OCI-LY3 (cell line): ENCODE measurements at regions not wholly inside any gene's neighbourhood (a gene's known extent, or its start where the extent isn't known, plus 50 kb on each side); places are given as distances from the start of the nearest gene placed in this dataset.

Experiments
- H2AFZ ChIP-seq: fragments of 200-600, 300-600 bp; shearing (Covaris generic); 2 replicates; pipeline ENCODE4 v1.6.0; 2014; ENCODE audit warnings: antibody characterized with exemption, low read depth, low read length
- H3K27ac ChIP-seq: fragments of 200-600, 300-600 bp; sonication (generic); 2 replicates; pipeline ENCODE4 v1.5.1; 2014; ENCODE audit warnings: mild to moderate bottlenecking, low read length, moderate library complexity, mixed read lengths
- H3K27me3 ChIP-seq: fragments of 200-600, 300-600 bp; sonication (generic); 2 replicates; pipeline ENCODE4 v1.6.1; 2014; ENCODE audit warnings: low read depth, low read length, mixed read lengths
- H3K36me3 ChIP-seq: fragments of 200-600, 300-600 bp; sonication (generic); replicated peaks from 2 replicates; pipeline ENCODE3; 2014; ENCODE audit warnings: low read depth, low read length, mixed read lengths
- H3K4me1 ChIP-seq: fragments of 300-600, 200-600 bp; sonication (generic); 2 replicates; pipeline ENCODE4 v1.6.1; 2014; ENCODE audit warnings: low read length, mixed read lengths
- H3K4me2 ChIP-seq: fragments of 200-600, 300-600 bp; sonication (generic); 2 replicates; pipeline ENCODE4 v1.6.1; 2014; ENCODE audit warnings: low read length, mixed read lengths
- H3K4me3 ChIP-seq: fragments of 300-600, 200-600 bp; sonication (generic); 2 replicates; pipeline ENCODE4 v1.5.1; 2014; ENCODE audit warnings: antibody characterized with exemption, mild to moderate bottlenecking, low read length, moderate library complexity
- H3K79me2 ChIP-seq: fragments of 300-600, 200-600 bp; shearing (Covaris generic); 2 replicates; pipeline ENCODE4 v1.6.1; 2014; ENCODE audit warnings: mild to moderate bottlenecking, low read length, mixed read lengths
- H3K9ac ChIP-seq: fragments of 300-600, 200-600 bp; shearing (Covaris generic); 2 replicates; pipeline ENCODE4 v1.6.0; 2014; ENCODE audit warnings: mild to moderate bottlenecking, low read length, moderate library complexity
- H3K9me3 ChIP-seq: fragments of 200-600, 300-600 bp; shearing (Covaris generic); 2 replicates; pipeline ENCODE4 v1.6.1; 2014; ENCODE audit warnings: low read length, mixed read lengths; ENCODE audit not compliant: insufficient read depth
- H4K20me1 ChIP-seq: fragments of 200-600, 300-600 bp; sonication (generic); 2 replicates; pipeline ENCODE4 v1.6.1; 2016; ENCODE audit warnings: low read length, mixed read lengths; ENCODE audit not compliant: insufficient read depth
- EZH2phosphoT487 ChIP-seq: fragments of 200-600 bp; shearing (Covaris generic); IDR thresholded peaks from 2 replicates; pipeline ENCODE4 v1.6.1; 2018; ENCODE audit warnings: antibody characterized with exemption, mixed run types, low read depth
- TF ChIP-seq, protein P1 (sequence below): fragments of 200-600, 300-600 bp; sonication (generic); IDR thresholded peaks from 2 replicates; pipeline ENCODE4 v1.5.1; 2014; ENCODE audit warnings: antibody characterized with exemption, low read length, low read depth

DNA sequence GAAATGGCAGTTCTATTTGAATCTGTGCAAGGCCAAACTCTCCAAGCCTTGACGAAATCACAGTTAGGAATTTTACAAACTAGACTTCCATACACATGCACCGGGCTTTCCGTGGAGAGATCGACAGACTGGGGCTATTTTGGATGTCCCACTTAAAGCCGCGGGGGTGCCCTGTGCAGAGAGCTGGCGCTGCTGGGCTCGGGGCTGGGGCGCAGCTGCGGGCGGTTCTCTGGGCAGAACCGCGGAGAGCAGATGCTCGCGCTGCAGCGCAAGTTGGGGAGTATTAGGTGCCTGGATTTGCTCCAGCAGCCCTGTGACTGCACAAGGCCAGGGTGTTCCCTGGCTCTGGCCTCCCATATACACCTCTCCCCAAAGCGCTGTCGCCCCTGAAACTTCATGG, 67.2 kb downstream of the SPATA19 start:
- no peaks in the 10 kb centered on the region for H4K20me1 ChIP-seq
- H3K9ac ChIP-seq = no peak overlapping the region
- H3K9me3 ChIP-seq = no peaks in the 10 kb centered on the region
- no peak for TF ChIP-seq EZH2phosphoT487
- TF ChIP-seq, protein P1, sequence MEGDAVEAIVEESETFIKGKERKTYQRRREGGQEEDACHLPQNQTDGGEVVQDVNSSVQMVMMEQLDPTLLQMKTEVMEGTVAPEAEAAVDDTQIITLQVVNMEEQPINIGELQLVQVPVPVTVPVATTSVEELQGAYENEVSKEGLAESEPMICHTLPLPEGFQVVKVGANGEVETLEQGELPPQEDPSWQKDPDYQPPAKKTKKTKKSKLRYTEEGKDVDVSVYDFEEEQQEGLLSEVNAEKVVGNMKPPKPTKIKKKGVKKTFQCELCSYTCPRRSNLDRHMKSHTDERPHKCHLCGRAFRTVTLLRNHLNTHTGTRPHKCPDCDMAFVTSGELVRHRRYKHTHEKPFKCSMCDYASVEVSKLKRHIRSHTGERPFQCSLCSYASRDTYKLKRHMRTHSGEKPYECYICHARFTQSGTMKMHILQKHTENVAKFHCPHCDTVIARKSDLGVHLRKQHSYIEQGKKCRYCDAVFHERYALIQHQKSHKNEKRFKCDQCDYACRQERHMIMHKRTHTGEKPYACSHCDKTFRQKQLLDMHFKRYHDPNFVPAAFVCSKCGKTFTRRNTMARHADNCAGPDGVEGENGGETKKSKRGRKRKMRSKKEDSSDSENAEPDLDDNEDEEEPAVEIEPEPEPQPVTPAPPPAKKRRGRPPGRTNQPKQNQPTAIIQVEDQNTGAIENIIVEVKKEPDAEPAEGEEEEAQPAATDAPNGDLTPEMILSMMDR = no peak
- H3K36me3 ChIP-seq = no peaks in the 10 kb centered on the region
- no peak overlapping the region for H3K4me2 ChIP-seq
- H2AFZ ChIP-seq = no peak overlapping the region
- no peaks in the 10 kb centered on the region for H3K79me2 ChIP-seq
- no peaks in the 10 kb centered on the region for H3K27me3 ChIP-seq
- no peak overlapping the region for H3K27ac ChIP-seq
- H3K4me1 ChIP-seq = no peaks in the 10 kb centered on the region
- no peak overlapping the region for H3K4me3 ChIP-seq

- Histone ChIP-seq H3K36me3 (no peaks in the 10 kb centered on the region), H4K20me1 (no peaks in the 10 kb centered on the region), H3K9me3 (no peaks in the 10 kb centered on the region), H3K79me2 (no peaks in the 10 kb centered on the region), H3K4me3 (no peak overlapping the region), H3K27me3 (no peaks in the 10 kb centered on the region), H3K9ac (no peak overlapping the region), H3K4me2 (no peak overlapping the region), H3K4me1 (no peaks in the 10 kb centered on the region), H2AFZ (no peak overlapping the region), H3K27ac (no peak overlapping the region)
- TF ChIP-seq, protein P1 = no peak
- TF ChIP-seq EZH2phosphoT487 = no peak
Measured at GRCh38 chr11:133776671-133777367, 68.5 kb downstream of the SPATA19 start.

DNA sequence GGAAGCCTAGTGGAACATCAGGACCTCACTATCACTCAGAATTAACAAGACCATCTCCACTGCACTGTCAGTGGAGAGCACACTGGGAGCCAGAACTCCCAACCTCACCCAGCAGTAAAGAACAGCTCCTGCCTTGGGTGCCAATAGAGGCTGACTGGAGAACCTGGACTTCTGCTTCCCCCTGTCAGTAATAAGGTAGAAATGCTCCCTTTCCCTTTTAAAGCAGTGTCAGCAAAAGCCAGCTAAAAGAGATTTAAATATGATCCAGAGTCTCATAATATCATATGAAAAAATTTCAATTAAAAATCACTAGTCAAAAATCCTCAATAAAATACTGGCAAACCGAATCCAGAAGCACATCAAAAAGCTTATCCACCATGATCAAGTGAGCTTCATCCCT, 82.8 kb downstream of the SPATA19 start:
- TF ChIP-seq, protein P1 = no peak
- no peak for TF ChIP-seq EZH2phosphoT487
- no peak overlapping the region for H3K4me2 ChIP-seq
- no peaks in the 10 kb centered on the region for H3K79me2 ChIP-seq
- no peaks in the 10 kb centered on the region for H3K4me1 ChIP-seq
- no peak overlapping the region for H3K4me3 ChIP-seq
- H3K36me3 ChIP-seq = no peaks in the 10 kb centered on the region
- no peak overlapping the region for H3K9ac ChIP-seq
- H4K20me1 ChIP-seq = no peaks in the 10 kb centered on the region
- H3K27me3 ChIP-seq = no peaks in the 10 kb centered on the region
- no peak overlapping the region for H3K27ac ChIP-seq
- H3K9me3 ChIP-seq = no peaks in the 10 kb centered on the region
- no peak overlapping the region for H2AFZ ChIP-seq

DNA sequence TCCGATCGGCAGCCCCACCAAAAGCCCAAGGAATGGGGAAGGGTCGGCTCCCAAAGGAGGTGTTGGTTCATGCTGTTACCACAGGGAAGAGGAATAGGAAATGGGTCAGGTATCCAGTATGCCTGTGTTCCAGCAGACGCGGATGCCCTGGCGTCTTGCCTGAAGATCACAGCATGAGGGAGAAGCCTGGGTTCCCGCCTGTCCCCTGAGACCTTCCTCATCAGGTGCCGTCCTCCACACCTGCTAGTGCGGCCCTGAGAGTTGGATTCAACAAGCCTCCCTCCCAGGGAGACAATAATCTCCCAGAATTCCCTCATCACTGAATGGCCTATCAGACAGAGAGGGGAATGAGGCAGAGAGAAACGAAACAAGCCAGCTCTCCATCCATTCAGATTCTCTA, 92.2 kb downstream of the SPATA19 start:
- Histone ChIP-seq H3K4me3 (no peak overlapping the region), H3K36me3 (no peaks in the 10 kb centered on the region), H3K9ac (no peak overlapping the region), H3K4me2 (no peak overlapping the region), H3K27me3 (no peaks in the 10 kb centered on the region), H3K27ac (no peak overlapping the region), H2AFZ (no peak overlapping the region), H3K4me1 (no peaks in the 10 kb centered on the region), H4K20me1 (no peaks in the 10 kb centered on the region), H3K79me2 (no peaks in the 10 kb centered on the region), H3K9me3 (no peaks in the 10 kb centered on the region)
- no peak for TF ChIP-seq EZH2phosphoT487
- TF ChIP-seq, protein P1 = no peak
